ENCODE measurements at regions not wholly inside any gene's neighbourhood (a gene's known extent, or its start where the extent isn't known, plus 50 kb on each side); places are given as distances from the start of the nearest gene placed in this dataset.

DNA sequence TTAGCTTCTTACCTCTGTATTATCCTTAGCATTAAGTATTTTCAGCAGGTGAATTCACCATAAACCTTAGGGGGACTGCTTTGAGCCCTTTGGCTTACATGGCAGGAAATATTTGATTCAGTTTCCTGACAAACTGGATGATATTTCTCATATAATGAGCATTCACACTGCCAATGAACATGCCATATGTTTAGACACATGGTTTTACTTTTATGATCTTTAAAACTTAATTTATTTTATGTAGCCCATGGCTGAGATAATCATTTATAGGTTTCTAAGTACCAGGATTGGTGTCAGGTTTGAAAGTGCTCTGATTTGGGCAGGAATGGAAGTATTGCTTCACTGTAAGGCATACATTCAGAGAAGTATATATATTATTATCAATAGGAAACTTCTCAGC lies 319.1 kb downstream of the ZPLD1 start:
- Histone ChIP-seq H3K27me3 (ENCODE audit: insufficient read depth, low read depth, severe bottlenecking) (no peaks in the 10 kb centered on the region), H3K9me3 (ENCODE audit: severe bottlenecking) (no peaks in the 10 kb centered on the region), H3K4me3 (ENCODE audit: low read depth, low read length) (no peak overlapping the region), H3K27ac (no peak overlapping the region), H3K36me3 (no peaks in the 10 kb centered on the region)
- TF ChIP-seq, protein P1, sequence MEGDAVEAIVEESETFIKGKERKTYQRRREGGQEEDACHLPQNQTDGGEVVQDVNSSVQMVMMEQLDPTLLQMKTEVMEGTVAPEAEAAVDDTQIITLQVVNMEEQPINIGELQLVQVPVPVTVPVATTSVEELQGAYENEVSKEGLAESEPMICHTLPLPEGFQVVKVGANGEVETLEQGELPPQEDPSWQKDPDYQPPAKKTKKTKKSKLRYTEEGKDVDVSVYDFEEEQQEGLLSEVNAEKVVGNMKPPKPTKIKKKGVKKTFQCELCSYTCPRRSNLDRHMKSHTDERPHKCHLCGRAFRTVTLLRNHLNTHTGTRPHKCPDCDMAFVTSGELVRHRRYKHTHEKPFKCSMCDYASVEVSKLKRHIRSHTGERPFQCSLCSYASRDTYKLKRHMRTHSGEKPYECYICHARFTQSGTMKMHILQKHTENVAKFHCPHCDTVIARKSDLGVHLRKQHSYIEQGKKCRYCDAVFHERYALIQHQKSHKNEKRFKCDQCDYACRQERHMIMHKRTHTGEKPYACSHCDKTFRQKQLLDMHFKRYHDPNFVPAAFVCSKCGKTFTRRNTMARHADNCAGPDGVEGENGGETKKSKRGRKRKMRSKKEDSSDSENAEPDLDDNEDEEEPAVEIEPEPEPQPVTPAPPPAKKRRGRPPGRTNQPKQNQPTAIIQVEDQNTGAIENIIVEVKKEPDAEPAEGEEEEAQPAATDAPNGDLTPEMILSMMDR (IDR thresholded peaks at IDR 0.05; ENCODE audit: low read depth, low read length), result no peak
- DNase-seq, result no peak

DNA sequence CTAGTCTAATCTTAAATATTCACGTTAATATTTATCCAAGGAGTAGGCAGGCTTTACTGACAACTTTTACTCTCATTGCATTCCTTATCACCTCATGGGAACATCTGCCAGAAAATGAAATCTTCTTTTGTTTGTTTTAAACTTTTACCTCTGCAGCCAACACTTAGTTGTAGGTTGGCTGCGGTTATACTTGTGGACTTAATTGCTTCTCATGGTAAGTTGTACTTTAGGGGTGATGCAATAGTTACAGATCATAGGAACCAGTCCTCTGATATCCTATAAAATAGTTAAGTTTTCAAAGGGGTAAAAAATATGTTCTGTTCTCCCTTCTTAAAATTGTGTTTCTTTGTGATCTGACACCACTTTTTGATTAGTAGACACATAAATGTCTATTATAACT lies 321.9 kb downstream of the ZPLD1 start:
- Histone ChIP-seq H3K4me3 (ENCODE audit: low read depth, low read length) (no peak overlapping the region), H3K36me3 (no peaks in the 10 kb centered on the region), H3K9me3 (ENCODE audit: severe bottlenecking) (no peaks in the 10 kb centered on the region), H3K27me3 (ENCODE audit: insufficient read depth, low read depth, severe bottlenecking) (no peaks in the 10 kb centered on the region), H3K27ac (no peak overlapping the region)
- DNase-seq, result no peak
- TF ChIP-seq, protein P1 (IDR thresholded peaks at IDR 0.05; ENCODE audit: low read depth, low read length), result no peak

DNA sequence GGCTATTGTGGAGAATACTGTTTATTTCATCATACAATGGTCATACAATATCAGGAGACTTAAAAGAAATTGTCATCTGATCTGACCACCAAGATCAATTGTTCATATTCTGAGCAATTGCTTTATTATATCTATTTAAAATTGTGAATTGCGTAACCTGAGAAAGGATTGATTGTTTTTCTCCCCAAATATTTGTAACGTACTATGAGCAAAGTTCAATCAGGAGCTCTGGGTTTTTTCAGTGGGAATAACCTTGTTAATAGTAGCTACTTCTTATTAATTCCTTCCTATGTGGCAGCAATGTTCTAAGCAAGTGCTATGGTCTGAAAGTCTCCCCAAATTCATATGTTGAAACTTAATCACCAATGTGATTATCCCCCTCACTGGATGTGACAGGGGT lies 323.1 kb downstream of the ZPLD1 start:
- TF ChIP-seq, protein P1 (IDR thresholded peaks at IDR 0.05; ENCODE audit: low read depth, low read length), result no peak
- Histone ChIP-seq H3K27me3 (ENCODE audit: insufficient read depth, low read depth, severe bottlenecking) (no peaks in the 10 kb centered on the region), H3K9me3 (ENCODE audit: severe bottlenecking) (no peaks in the 10 kb centered on the region), H3K4me3 (ENCODE audit: low read depth, low read length) (no peak overlapping the region), H3K27ac (no peak overlapping the region), H3K36me3 (no peaks in the 10 kb centered on the region)
- no peak for DNase-seq

DNA sequence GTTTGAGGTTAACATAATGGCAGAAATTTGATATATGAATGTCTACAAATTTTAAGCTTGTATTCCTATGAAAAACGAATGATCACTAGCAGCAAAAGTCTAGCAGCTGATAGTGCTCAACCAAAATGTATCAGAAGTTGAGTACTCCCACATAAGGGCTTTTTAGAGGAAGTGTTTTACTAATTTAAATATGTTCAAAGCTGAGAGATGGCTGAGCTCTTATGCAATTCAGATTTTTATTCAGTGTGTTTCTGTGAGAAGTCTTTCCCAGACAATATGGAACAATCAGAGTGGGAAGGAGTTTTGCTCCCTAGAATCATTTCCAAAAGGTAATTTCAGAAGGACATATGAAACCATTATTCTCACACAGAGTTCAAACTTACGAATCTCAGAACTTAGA lies 327.0 kb downstream of the ZPLD1 start:
- Histone ChIP-seq H3K36me3 (no peaks in the 10 kb centered on the region), H3K9me3 (ENCODE audit: severe bottlenecking) (no peaks in the 10 kb centered on the region), H3K27me3 (ENCODE audit: insufficient read depth, low read depth, severe bottlenecking) (no peaks in the 10 kb centered on the region), H3K27ac (no peak overlapping the region), H3K4me3 (ENCODE audit: low read depth, low read length) (no peak overlapping the region)
- TF ChIP-seq, protein P1 (IDR thresholded peaks at IDR 0.05; ENCODE audit: low read depth, low read length), result no peak
- no peak for DNase-seq

DNA sequence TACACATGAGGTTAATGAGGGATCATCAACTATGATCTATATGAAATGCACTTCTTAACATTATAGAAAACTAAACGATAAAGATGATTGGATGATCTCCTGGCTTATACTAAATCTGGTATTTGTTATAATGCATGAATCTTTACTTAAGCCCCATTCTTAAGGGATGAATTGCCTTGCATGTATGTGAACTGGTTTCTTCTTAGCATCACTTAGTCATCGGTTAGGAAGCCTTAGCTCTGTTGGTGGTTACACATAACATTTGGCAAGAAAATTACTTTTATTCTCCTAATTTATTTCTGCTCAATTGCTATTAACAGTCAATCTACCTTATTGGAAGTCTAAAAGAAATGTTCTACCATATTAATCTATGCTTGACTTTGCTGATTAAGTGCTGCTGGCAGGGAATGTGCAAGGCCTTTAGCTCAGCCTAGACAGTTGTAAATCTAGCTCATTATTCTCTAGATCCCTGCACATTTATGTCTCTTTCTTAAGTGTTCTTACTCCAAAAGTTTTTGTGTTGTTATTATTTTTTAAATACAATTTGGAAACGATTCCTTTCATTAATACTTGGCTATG lies 356.0 kb downstream of the ZPLD1 start:
- no peak for DNase-seq
- no peaks in the 10 kb centered on the region for H3K36me3 ChIP-seq
- TF ChIP-seq, protein P1 (IDR thresholded peaks at IDR 0.05; ENCODE audit: low read depth, low read length), result no peak
- H3K27me3 ChIP-seq (ENCODE audit: insufficient read depth, low read depth, severe bottlenecking), result no peaks in the 10 kb centered on the region
- no peaks in the 10 kb centered on the region for H3K9me3 ChIP-seq (ENCODE audit: severe bottlenecking)
- H3K27ac ChIP-seq, result no peak overlapping the region
- H3K4me3 ChIP-seq (ENCODE audit: low read depth, low read length), result no peak overlapping the region
